Astrocyte of the spinal cord (primary cell): ENCODE measurements at regions not wholly inside any gene's neighbourhood (a gene's known extent, or its start where the extent isn't known, plus 50 kb on each side); places are given as distances from the start of the nearest gene placed in this dataset.
"Not testable (repeated sequence)": the region's sequence is repeated elsewhere in the genome, so short reads cannot be mapped to it uniquely, and the experiment has no call there.

Experiments used
- DNase-seq: peaks from one replicate; pipeline ENCODE4 v3.0.0; 2011; ENCODE audit warnings: low read depth, low spot score
- H3K4me3 ChIP-seq: 2 replicates; pipeline ENCODE4 v1.5.1; 2011; ENCODE audit warnings: low read depth, mild to moderate bottlenecking, low read length, moderate library complexity
- CTCF ChIP-seq: IDR thresholded peaks from 2 replicates; pipeline ENCODE4 v1.5.1; 2012; ENCODE audit warnings: low read depth, mild to moderate bottlenecking, low read length, inconsistent platforms
- in situ Hi-C: cut with HindIII; loops from 2 replicates; pipeline ENCODE4 v1.10.0; 2017; ENCODE audit warnings: low sequenced_read_pairs

DNA sequence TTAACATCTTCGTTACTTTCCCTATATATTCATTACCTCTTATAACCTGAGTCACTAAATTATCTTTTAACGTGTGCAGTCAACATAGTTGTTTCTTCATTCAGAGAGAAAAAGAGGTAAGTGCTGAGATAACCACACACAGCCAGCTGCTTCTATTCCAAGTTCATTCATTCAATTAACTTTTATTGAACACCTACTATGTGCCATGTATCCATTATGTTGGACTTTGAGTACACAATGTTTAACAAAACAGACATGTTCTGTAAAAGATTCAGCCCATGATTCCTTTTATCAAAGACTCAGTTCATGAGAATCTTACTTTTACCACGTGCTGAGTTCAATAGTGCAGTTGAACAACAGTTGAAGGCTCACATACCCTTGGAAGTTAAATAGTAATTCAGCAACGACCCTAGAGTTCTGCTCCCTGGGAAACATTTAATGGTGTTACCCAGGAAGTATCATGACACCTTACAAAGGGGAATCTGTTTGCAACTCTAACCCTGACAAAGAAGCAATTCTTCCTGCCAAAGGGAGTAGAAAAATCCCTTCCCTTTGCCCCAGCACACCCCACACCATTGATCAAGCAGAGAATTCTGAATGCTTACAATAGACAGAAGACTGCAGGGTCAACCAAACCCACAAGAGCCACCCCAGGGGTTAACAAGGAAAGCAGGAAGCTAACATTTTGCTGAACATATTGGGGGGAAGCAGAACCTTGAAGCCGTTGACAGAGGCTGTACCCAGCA lies 595.8 kb downstream of the STK39 start:
- H3K4me3 ChIP-seq = no peak overlapping the region
- DNase-seq = no peak
- in situ Hi-C loops = no loop called here
- TF ChIP-seq CTCF = no peak

DNA sequence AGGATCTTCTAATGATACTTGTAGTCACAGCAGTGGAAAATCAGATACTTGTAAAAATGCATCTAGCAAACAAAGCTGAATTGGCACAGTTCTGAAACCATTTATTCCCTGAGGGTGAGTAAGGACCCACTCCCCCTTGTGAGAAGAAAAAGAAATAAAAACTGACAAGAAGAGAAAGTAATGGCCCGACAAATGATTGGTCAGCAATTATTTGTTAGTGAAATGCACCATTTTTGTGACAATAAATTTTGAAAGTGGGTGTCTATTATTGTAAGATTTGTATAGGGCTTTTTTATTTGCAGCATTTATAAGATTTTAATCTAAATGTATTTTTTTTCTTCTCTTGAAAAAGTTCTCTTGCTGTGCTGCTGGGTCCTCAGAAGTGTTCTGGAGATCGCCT lies 600.8 kb downstream of the STK39 start:
- no peak for DNase-seq
- in situ Hi-C loops = no loop called here
- no peak overlapping the region for H3K4me3 ChIP-seq
- TF ChIP-seq CTCF = no peak

GRCh38 chr2:167640096-167640495 lies 607.3 kb downstream of the STK39 start:
- TF ChIP-seq CTCF = no peak
- in situ Hi-C loops = no loop called here
- no peak for DNase-seq
- no peak overlapping the region for H3K4me3 ChIP-seq

DNA sequence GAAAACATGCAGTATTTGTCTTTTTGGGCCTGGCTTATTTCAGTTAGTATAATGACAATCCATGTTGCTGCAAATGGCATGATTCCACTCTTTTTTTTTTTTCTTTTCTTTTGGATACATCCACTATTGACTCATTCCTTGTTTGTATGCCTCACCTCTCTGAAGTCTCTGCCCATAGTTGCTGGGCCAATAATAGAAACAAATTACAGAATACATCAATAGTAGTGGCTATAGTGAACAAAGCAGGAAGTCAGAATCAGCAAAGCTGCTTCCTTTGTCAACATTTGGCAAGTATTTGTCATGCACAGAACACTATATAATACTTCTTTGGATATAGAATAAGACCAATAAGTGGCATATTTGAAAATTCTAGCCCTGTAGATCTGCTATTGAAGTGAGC lies 609.7 kb downstream of the STK39 start:
- H3K4me3 ChIP-seq = no peak overlapping the region
- DNase-seq = no peak
- no peak for TF ChIP-seq CTCF
- in situ Hi-C loops = no loop called here

GRCh38 chr2:167632271-167632670 lies 615.1 kb downstream of the STK39 start:
- H3K4me3 ChIP-seq, DNase-seq, in situ Hi-C loops: not testable (repeated sequence)

DNA sequence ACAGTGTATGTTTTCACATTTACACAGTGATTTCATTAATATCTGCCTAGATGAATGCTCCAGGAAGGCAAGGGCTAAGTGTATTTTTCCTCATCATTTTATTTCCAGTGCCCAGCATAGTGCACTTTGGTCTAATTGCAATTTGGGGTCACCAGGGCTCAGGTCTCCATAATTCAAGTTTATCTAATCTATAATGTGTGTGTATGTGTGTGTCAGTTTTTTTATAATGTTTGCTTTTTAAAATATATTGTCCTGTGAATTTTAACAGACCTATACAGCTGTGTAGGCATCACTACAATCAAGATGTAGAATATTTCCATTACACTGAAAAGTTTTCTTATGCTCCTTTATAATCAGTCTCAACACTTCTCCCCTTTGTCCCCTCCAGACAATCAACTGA lies 620.4 kb downstream of the STK39 start:
- no peak for DNase-seq
- in situ Hi-C loops = no loop called here
- H3K4me3 ChIP-seq = no peak overlapping the region
- no peak for TF ChIP-seq CTCF

- DNase-seq = no peak
- no peak overlapping the region for H3K4me3 ChIP-seq
- TF ChIP-seq CTCF = no peak
- in situ Hi-C loops = no loop called here
Measured at GRCh38 chr2:167626301-167626700, 621.1 kb downstream of the STK39 start.
